Natural killer cell (primary cell): ENCODE measurements at regions not wholly inside any gene's neighbourhood (a gene's known extent, or its start where the extent isn't known, plus 50 kb on each side); places are given as distances from the start of the nearest gene placed in this dataset.

ENCODE experiments used
- ATAC-seq, 3 donors: fragments of 150-1000 bp in 2 of 3; fragments of 200-7000 bp in 1 of 3; cut with Tn5 transposase; 1 replicate in 1 of 3; 2 replicates in 2 of 3; pipeline ENCODE4 v1.10.0; 2021; ENCODE audit warnings: mild to moderate bottlenecking in 2 of 3, moderate library complexity in 2 of 3
- DNase-seq, 2 donors: peaks; one replicate each; pipeline versions ENCODE4 v3.0.0 to v3.0.0-alpha.2; 2013 to 2021; ENCODE audit warnings: mixed read lengths in 1 of 2
- H3K27ac ChIP-seq: one replicate; pipeline ENCODE4 v1.5.1; 2013; ENCODE audit warnings: mild to moderate bottlenecking, low read length
- H3K27me3 ChIP-seq: one replicate; pipeline ENCODE4 v1.6.1; 2013; ENCODE audit warnings: low read length; ENCODE audit not compliant: control insufficient read depth, insufficient read depth
- H3K36me3 ChIP-seq: one replicate; pipeline ENCODE4 v1.6.1; 2013; ENCODE audit warnings: low read length; ENCODE audit not compliant: control insufficient read depth, insufficient read depth
- H3K4me1 ChIP-seq: one replicate; pipeline ENCODE4 v1.6.1; 2013; ENCODE audit warnings: low read length; ENCODE audit not compliant: control insufficient read depth, insufficient read depth
- H3K4me3 ChIP-seq: one replicate; pipeline ENCODE4 v1.5.1; 2013; ENCODE audit warnings: low read length
- H3K9me3 ChIP-seq: one replicate; pipeline ENCODE4 v1.6.1; 2013; ENCODE audit warnings: low read length; ENCODE audit not compliant: control insufficient read depth, insufficient read depth
- H3K27ac Mint-ChIP-seq, 2 donors: one replicate each; pipeline ENCODE4 v1.8.0; 2022; ENCODE audit warnings: mild to moderate bottlenecking in 2 of 2, mixed read lengths in 2 of 2, moderate library complexity in 1 of 2
- H3K27me3 Mint-ChIP-seq, 2 donors: one replicate each; pipeline ENCODE4 v1.8.0; 2022; ENCODE audit warnings: low read depth in 2 of 2, mixed read lengths in 2 of 2
- H3K36me3 Mint-ChIP-seq: one replicate; pipeline ENCODE4 v1.8.0; 2022; ENCODE audit warnings: mixed read lengths
- H3K4me1 Mint-ChIP-seq, 2 donors: one replicate each; pipeline ENCODE4 v1.8.0; 2022; ENCODE audit warnings: mixed read lengths in 2 of 2
- H3K4me3 Mint-ChIP-seq: one replicate; pipeline ENCODE4 v1.8.0; 2022; ENCODE audit warnings: mild to moderate bottlenecking, moderate library complexity, mixed read lengths
- H3K9me3 Mint-ChIP-seq, 2 donors: one replicate each; pipeline ENCODE4 v1.8.0; 2022; ENCODE audit warnings: mixed read lengths in 2 of 2
- CTCF ChIP-seq: fragments of 200-600 bp; IDR thresholded peaks from one replicate; pipeline ENCODE4 v1.8.0; 2022; ENCODE audit warnings: antibody characterized with exemption
- WGBS: methylation state at CpG from one replicate; pipeline ENCODE4 v1.1.7; 2013; ENCODE audit warnings: missing lambda C conversion rate; ENCODE audit not compliant: insufficient coverage; 5-methylcytosine and 5-hydroxymethylcytosine counted together
- intact Hi-C: fragments of 100-400 bp; cut with micrococcal nuclease; formaldehyde crosslinking; loops from one replicate; pipeline ENCODE4 v1.14.2; 2022

DNA sequence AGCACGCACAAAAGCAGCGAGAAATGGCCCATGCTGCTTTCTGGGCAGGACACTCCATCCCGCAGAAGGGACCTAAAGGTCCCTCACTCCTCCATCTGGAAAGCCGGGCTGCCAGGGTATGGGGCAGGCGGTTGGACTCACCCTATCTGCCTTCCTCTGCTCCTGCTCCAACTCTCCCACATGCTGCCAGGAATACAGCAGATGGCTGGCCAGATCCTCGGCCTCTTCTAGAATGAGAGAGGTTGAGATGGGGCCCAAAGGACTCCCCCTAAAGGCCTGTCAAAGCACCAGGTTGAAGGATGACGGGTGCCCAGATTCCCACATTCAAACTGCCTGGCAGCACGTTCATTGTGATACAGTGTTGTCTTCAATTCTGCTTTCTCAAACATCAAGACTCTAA lies 85.1 kb upstream of the C2CD4B start:
- Histone ChIP-seq H3K4me3 (no peak overlapping the region), H3K9me3 (no peaks in the 10 kb centered on the region), H3K27me3 (no peaks in the 10 kb centered on the region), H3K36me3 (no peaks in the 10 kb centered on the region), H3K4me1 (no peaks in the 10 kb centered on the region), H3K27ac (no peak overlapping the region)
- Mint-ChIP-seq H3K4me3 (no peak overlapping the region), H3K4me1 (peaks cover 0 to 8% of the 10 kb centered on the region in 2 donors), H3K27ac (no peak overlapping the region), H3K36me3 (no peaks in the 10 kb centered on the region), H3K9me3 (no peaks in the 10 kb centered on the region), H3K27me3 (peaks cover 16 to 50% of the 10 kb centered on the region in 2 donors)
- intact Hi-C loops, result no loop called here
- WGBS, result 92% methylated on average over 8 of the region's 8 CpGs
- no peak for ATAC-seq
- no peak for TF ChIP-seq CTCF
- DNase-seq, result no peak

GRCh38 chr15:62250978-62251377 lies 85.9 kb upstream of the C2CD4B start:
- no peak overlapping the region for H3K4me3 Mint-ChIP-seq
- Histone ChIP-seq H3K4me1 (no peaks in the 10 kb centered on the region), H3K27ac (no peak overlapping the region), H3K9me3 (no peaks in the 10 kb centered on the region), H3K4me3 (no peak overlapping the region), H3K36me3 (no peaks in the 10 kb centered on the region), H3K27me3 (no peaks in the 10 kb centered on the region)
- peaks cover 0 to 8% of the 10 kb centered on the region in 2 donors for H3K4me1 Mint-ChIP-seq
- peaks cover 14 to 51% of the 10 kb centered on the region in 2 donors for H3K27me3 Mint-ChIP-seq
- no peaks in the 10 kb centered on the region for H3K9me3 Mint-ChIP-seq
- H3K36me3 Mint-ChIP-seq, result no peaks in the 10 kb centered on the region
- H3K27ac Mint-ChIP-seq, result no peak overlapping the region
- intact Hi-C loops, result no loop called here
- TF ChIP-seq CTCF, result no peak
- 92% methylated on average over 6 of the region's 6 CpGs for WGBS
- ATAC-seq (no peak), DNase-seq (no peak)

DNA sequence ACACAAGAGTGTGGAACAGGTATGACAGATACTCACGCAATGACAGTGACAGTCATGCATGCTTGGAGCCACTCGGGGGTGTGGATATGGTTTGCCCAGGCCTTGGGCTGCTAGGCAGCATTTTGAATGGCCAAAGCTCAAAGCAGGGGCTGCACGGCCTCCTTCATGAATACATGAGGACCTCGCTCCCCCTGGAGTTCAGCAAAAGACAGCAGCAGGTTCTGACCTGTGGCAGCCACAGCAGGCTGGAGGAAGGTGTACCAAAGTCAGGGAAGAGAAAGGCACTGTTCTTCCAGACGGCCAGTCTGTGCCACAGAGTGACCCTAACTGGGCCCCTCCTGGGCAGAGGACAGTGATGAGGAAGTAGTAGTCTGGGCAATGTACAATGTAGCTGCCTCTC lies 88.2 kb upstream of the C2CD4B start:
- Mint-ChIP-seq H3K4me3 (no peak overlapping the region), H3K27ac (no peak overlapping the region), H3K27me3 (peaks cover 5 to 40% of the 10 kb centered on the region in 2 donors), H3K4me1 (peaks cover 0 to 8% of the 10 kb centered on the region in 2 donors), H3K9me3 (no peaks in the 10 kb centered on the region), H3K36me3 (no peaks in the 10 kb centered on the region)
- H3K27ac ChIP-seq, result no peak overlapping the region
- intact Hi-C loops, result no loop called here
- no peaks in the 10 kb centered on the region for H3K9me3 ChIP-seq
- no peaks in the 10 kb centered on the region for H3K36me3 ChIP-seq
- H3K4me1 ChIP-seq, result no peaks in the 10 kb centered on the region
- no peak overlapping the region for H3K4me3 ChIP-seq
- no peaks in the 10 kb centered on the region for H3K27me3 ChIP-seq
- 75% methylated on average over 5 of the region's 5 CpGs for WGBS
- TF ChIP-seq CTCF, result no peak
- ATAC-seq, result no peak
- DNase-seq, result no peak
